ENCODE measurements at regions not wholly inside any gene's neighbourhood (a gene's known extent, or its start where the extent isn't known, plus 50 kb on each side); places are given as distances from the start of the nearest gene placed in this dataset.

DNA sequence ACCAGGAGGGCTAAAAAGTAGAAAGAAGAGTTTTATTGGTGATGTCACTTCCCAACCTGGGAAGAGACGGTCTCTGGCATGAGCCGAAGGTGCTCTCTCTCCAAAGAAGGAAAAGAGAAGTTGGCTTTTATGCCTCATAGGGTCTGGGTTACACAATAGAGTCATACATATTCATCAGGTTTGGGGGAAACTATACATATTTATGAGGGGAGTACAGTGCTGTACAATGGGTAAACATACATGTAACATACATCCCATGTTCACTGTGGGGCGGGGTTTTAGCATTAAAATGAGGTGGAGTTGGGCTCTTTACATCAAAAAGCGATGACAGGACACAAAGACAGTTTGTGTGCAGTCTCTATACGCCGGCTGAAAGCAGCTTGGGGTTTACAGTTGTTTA is 701.7 kb downstream of the TYW1 start:
- Mint-ChIP-seq H3K27ac (no peak overlapping the region), H3K9me3 (ENCODE audit: low read depth) (peaks cover 21% of the 10 kb centered on the region), H3K36me3 (no peaks in the 10 kb centered on the region), H3K27me3 (no peaks in the 10 kb centered on the region), H3K4me3 (no peak overlapping the region), H3K4me1 (no peaks in the 10 kb centered on the region)
- ATAC-seq (no peak), DNase-seq (no peak)
- CTCF ChIA-PET, result no interaction called here

GRCh38 chr7:67705850-67706249 is 709.2 kb downstream of the TYW1 start:
- Mint-ChIP-seq H3K4me3 (no peak overlapping the region), H3K9me3 (ENCODE audit: low read depth) (peaks cover 25% of the 10 kb centered on the region), H3K27ac (no peak overlapping the region), H3K36me3 (no peaks in the 10 kb centered on the region), H3K27me3 (no peaks in the 10 kb centered on the region), H3K4me1 (no peaks in the 10 kb centered on the region)
- DNase-seq (no peak), ATAC-seq (no peak)
- CTCF ChIA-PET, result no interaction called here

DNA sequence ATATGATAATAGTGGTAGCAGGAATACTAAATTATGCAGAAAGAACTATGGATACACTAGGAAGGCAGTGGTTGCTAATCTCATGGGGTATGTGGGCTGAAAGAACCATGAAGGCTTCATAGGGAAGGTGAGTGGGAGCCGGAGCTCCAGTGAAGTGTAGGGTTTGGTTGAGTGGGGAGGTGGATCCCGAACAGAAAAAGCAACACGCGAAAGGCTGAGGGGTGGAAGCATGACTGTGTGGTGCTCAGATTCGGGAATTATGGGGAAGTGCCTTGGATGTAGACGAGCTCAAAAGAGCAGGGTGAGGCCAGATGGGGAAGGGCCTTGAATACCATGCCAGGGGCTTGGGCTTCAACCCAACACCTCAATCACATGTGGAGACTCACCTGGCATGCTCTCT is 715.1 kb downstream of the TYW1 start:
- H3K9me3 Mint-ChIP-seq (ENCODE audit: low read depth), result peaks cover 19% of the 10 kb centered on the region
- no peaks in the 10 kb centered on the region for H3K4me1 Mint-ChIP-seq
- no peaks in the 10 kb centered on the region for H3K27me3 Mint-ChIP-seq
- DNase-seq, result no peak
- H3K4me3 Mint-ChIP-seq, result no peak overlapping the region
- H3K27ac Mint-ChIP-seq, result no peak overlapping the region
- H3K36me3 Mint-ChIP-seq, result no peaks in the 10 kb centered on the region
- CTCF ChIA-PET, result no interaction called here
- no peak for ATAC-seq

GRCh38 chr7:67713451-67714056 is 716.9 kb downstream of the TYW1 start:
- H3K9me3 Mint-ChIP-seq (ENCODE audit: low read depth), result peaks cover 14% of the 10 kb centered on the region

GRCh38 chr7:67716729-67717128 is 720.1 kb downstream of the TYW1 start:
- Mint-ChIP-seq H3K4me3 (no peak overlapping the region), H3K27me3 (no peaks in the 10 kb centered on the region), H3K27ac (no peak overlapping the region), H3K9me3 (ENCODE audit: low read depth) (no peaks in the 10 kb centered on the region), H3K36me3 (no peaks in the 10 kb centered on the region), H3K4me1 (no peaks in the 10 kb centered on the region)
- CTCF ChIA-PET, result no interaction called here
- ATAC-seq (no peak), DNase-seq (no peak)

More at GRCh38 chr7:67713451-67714056, 716.9 kb downstream of the TYW1 start:
- Mint-ChIP-seq H3K4me3 (no peak overlapping the region), H3K27ac (no peak overlapping the region), H3K27me3 (no peaks in the 10 kb centered on the region), H3K4me1 (no peaks in the 10 kb centered on the region), H3K36me3 (no peaks in the 10 kb centered on the region)
- CTCF ChIA-PET, result no interaction called here
- DNase-seq, result no peak
- ATAC-seq, result no peak

GRCh38 chr7:67723591-67723990 is 727.0 kb downstream of the TYW1 start:
- no peak overlapping the region for H3K27ac Mint-ChIP-seq
- no peaks in the 10 kb centered on the region for H3K36me3 Mint-ChIP-seq
- no peaks in the 10 kb centered on the region for H3K27me3 Mint-ChIP-seq
- CTCF ChIA-PET, result no interaction called here
- ATAC-seq, result no peak
- H3K4me1 Mint-ChIP-seq, result no peaks in the 10 kb centered on the region
- no peak for DNase-seq
- H3K4me3 Mint-ChIP-seq, result no peak overlapping the region
- peaks cover 4% of the 10 kb centered on the region for H3K9me3 Mint-ChIP-seq (ENCODE audit: low read depth)

DNA sequence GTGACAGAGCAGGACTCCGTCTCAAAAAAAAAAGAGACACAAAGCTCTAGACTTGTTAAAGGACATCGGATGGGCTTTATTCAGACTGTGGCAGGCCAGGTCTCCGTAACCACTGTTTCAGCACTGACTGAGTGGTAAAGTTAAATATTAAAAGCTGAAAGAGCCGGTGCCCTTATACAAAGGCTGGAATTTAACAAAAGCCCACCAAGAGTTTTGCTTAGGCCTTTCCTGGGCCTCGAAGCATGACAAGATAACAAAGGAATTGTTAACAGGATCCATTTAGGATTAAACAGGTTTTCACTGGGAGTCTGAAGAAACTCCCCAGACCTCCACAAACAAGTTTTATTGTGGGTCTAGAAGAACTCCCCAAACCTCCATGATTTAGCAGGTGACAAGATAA is 727.8 kb downstream of the TYW1 start:
- no peaks in the 10 kb centered on the region for H3K36me3 Mint-ChIP-seq
- no peaks in the 10 kb centered on the region for H3K27me3 Mint-ChIP-seq
- H3K27ac Mint-ChIP-seq, result no peak overlapping the region

DNA sequence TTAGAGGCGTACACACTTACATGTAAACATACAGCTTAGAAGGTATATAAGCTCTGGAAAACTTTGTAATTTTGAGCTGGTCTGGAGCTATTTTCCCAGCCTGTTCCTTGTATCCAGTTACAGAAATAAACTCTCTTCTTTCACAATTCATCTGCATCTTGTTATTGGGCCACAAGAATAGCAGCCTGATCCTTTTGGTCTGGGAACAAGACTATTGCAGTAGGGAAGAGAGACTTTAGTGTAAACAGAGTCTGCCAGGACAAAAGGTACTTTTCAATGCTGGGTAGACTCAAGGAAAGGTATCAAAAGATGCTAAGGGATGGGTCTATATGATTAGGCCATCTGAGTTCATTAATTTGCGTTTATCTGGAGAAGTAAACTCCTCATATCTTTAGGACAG is 728.3 kb downstream of the TYW1 start:
- no peak for ATAC-seq
- Mint-ChIP-seq H3K27ac (no peak overlapping the region), H3K27me3 (no peaks in the 10 kb centered on the region), H3K36me3 (no peaks in the 10 kb centered on the region), H3K9me3 (ENCODE audit: low read depth) (peaks cover 7% of the 10 kb centered on the region), H3K4me3 (no peak overlapping the region), H3K4me1 (no peaks in the 10 kb centered on the region)
- DNase-seq, result no peak
- CTCF ChIA-PET, result interaction anchor here (0.6 kb wide), 1 partner anchor 381 kb away, joined by 3 read pairs; no protein-coding TSS in a partner anchor

More for the DNA sequence above, 727.8 kb downstream of the TYW1 start:
- ATAC-seq (no peak), DNase-seq (no peak)
- Mint-ChIP-seq H3K4me1 (no peaks in the 10 kb centered on the region), H3K4me3 (no peak overlapping the region), H3K9me3 (ENCODE audit: low read depth) (peaks cover 7% of the 10 kb centered on the region)
- CTCF ChIA-PET, result no interaction called here

DNA sequence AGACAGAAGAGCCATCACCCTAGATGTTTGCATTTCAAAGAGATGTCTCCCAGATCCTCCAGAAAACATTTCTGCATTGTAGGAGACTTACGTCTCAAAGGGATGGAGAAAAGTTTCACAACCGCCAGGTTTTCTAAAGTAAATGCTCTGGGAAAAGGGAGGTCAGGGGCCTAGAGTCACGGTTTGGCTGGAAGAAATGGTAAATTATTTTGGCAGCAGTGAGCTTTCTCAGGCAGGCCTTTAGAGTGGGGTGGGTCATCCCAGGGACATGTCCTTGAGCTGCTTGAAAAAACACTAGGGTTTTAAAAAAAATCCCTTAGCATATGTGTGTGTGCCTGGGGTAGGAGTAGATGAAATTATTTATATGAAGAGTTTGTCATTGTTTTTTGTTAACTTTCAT is 728.8 kb downstream of the TYW1 start:
- CTCF ChIA-PET, result interaction anchor here (0.6 kb wide), 1 partner anchor 380 kb away, joined by 3 read pairs; no protein-coding TSS in a partner anchor
- ATAC-seq, result no peak
- Mint-ChIP-seq H3K36me3 (no peaks in the 10 kb centered on the region), H3K4me1 (no peaks in the 10 kb centered on the region), H3K27me3 (no peaks in the 10 kb centered on the region), H3K9me3 (ENCODE audit: low read depth) (peaks cover 7% of the 10 kb centered on the region), H3K27ac (no peak overlapping the region), H3K4me3 (no peak overlapping the region)
- no peak for DNase-seq

GRCh38 chr7:67729771-67730170 is 733.1 kb downstream of the TYW1 start:
- CTCF ChIA-PET, result no interaction called here
- no peaks in the 10 kb centered on the region for H3K27me3 Mint-ChIP-seq

GRCh38 chr7:67731704-67732103 is 735.1 kb downstream of the TYW1 start:
- ATAC-seq (no peak), DNase-seq (no peak)
- no peak overlapping the region for H3K27ac Mint-ChIP-seq
- H3K27me3 Mint-ChIP-seq, result no peaks in the 10 kb centered on the region
- no peaks in the 10 kb centered on the region for H3K4me1 Mint-ChIP-seq
- CTCF ChIA-PET, result no interaction called here
- H3K36me3 Mint-ChIP-seq, result no peaks in the 10 kb centered on the region
- H3K9me3 Mint-ChIP-seq (ENCODE audit: low read depth), result peaks cover 12% of the 10 kb centered on the region
- H3K4me3 Mint-ChIP-seq, result no peak overlapping the region

More at GRCh38 chr7:67729771-67730170, 733.1 kb downstream of the TYW1 start:
- no peak overlapping the region for H3K4me3 Mint-ChIP-seq
- DNase-seq (no peak), ATAC-seq (no peak)
- no peak overlapping the region for H3K27ac Mint-ChIP-seq
- H3K36me3 Mint-ChIP-seq, result no peaks in the 10 kb centered on the region
- no peaks in the 10 kb centered on the region for H3K4me1 Mint-ChIP-seq
- H3K9me3 Mint-ChIP-seq (ENCODE audit: low read depth), result peaks cover 14% of the 10 kb centered on the region

DNA sequence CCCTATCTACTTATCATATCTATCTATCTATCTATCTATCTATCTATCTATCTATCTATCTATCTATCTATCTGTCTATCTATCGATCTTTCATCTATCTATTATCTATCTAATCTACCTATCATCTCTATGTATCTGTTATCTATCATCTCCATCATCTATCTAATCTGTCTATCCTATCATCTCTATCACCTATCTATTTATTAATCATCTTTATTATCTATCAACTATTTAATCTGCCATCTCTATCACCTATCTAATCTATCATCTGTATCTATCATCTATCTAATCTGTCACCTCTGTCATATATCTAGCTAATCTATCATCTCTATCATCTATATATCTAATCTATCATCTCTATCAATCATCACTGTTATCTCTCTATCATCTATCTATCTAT is 736.3 kb downstream of the TYW1 start:
- Mint-ChIP-seq H3K36me3 (no peaks in the 10 kb centered on the region), H3K27me3 (no peaks in the 10 kb centered on the region), H3K4me3 (no peak overlapping the region), H3K27ac (no peak overlapping the region), H3K4me1 (no peaks in the 10 kb centered on the region), H3K9me3 (ENCODE audit: low read depth) (peaks cover 16% of the 10 kb centered on the region)
- CTCF ChIA-PET, result no interaction called here
- no peak for ATAC-seq
- DNase-seq, result no peak

GRCh38 chr7:67738145-67738544 is 741.5 kb downstream of the TYW1 start:
- Mint-ChIP-seq H3K27me3 (no peaks in the 10 kb centered on the region), H3K4me3 (no peak overlapping the region), H3K9me3 (ENCODE audit: low read depth) (peaks cover 13% of the 10 kb centered on the region), H3K36me3 (no peaks in the 10 kb centered on the region), H3K4me1 (no peaks in the 10 kb centered on the region), H3K27ac (no peak overlapping the region)
- DNase-seq (no peak), ATAC-seq (no peak)
- CTCF ChIA-PET, result no interaction called here

DNA sequence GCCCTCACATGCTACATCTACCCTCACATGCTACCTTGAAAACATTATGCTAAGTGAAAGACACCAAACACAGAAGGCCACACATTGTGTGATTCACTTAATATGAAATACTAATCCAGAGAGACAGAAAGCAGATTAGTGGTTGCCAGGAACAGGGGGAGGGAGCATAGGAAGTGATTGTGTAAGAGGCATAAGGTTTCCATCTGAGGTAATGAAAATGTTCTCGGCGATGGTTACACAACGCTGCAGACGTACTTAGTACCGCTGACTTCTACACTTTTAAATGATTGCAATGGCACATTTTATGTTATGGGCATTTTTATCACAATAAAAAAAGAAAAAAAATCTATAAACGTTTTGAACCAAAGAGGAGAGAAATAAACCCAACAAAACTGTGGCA is 742.3 kb downstream of the TYW1 start:
- no peak overlapping the region for H3K4me3 Mint-ChIP-seq
- no peaks in the 10 kb centered on the region for H3K36me3 Mint-ChIP-seq
- H3K4me1 Mint-ChIP-seq, result no peaks in the 10 kb centered on the region
- no peak overlapping the region for H3K27ac Mint-ChIP-seq
- CTCF ChIA-PET, result no interaction called here
- peaks cover 13% of the 10 kb centered on the region for H3K9me3 Mint-ChIP-seq (ENCODE audit: low read depth)
- no peaks in the 10 kb centered on the region for H3K27me3 Mint-ChIP-seq
- ATAC-seq (no peak), DNase-seq (no peak)

DNA sequence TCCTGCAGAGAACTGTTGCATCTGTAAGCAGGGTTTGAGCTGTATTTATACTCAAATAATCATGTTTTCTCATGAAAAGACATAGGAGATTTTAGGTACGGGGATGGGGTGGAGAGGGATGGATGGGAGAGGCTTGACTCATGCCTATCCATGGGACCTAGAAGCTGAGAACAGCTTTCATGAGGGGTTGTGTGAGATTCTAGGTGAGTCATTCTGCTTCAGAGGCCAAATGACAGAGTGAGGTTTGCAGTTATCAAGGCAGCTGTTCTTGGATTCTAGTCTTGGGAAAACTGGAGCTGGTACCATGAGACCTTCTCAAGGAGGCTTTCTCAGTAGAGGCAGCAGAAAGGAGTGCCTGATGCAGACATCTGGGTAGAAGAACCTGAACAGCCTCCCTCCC is 746.9 kb downstream of the TYW1 start:
- DNase-seq (no peak), ATAC-seq (no peak)
- no peaks in the 10 kb centered on the region for H3K4me1 Mint-ChIP-seq
- CTCF ChIA-PET, result no interaction called here
- H3K27ac Mint-ChIP-seq, result no peak overlapping the region
- H3K9me3 Mint-ChIP-seq (ENCODE audit: low read depth), result peaks cover 15% of the 10 kb centered on the region
- no peaks in the 10 kb centered on the region for H3K27me3 Mint-ChIP-seq
- H3K36me3 Mint-ChIP-seq, result no peaks in the 10 kb centered on the region
- no peak overlapping the region for H3K4me3 Mint-ChIP-seq
